GM12878 (cell line): ENCODE measurements at regions not wholly inside any gene's neighbourhood (a gene's known extent, or its start where the extent isn't known, plus 50 kb on each side); places are given as distances from the start of the nearest gene placed in this dataset.

Source experiments
- ATAC-seq: fragments of 200-7000 bp; cut with Tn5 transposase; 3 replicates; pipeline ENCODE4 v1.9.1; 2020; ENCODE audit warnings: mild to moderate bottlenecking, moderate library complexity
- BruUV-seq: library from RNA; stranded (reverse); fragments of 400-500 nt; replicated peaks from 2 replicates; lab custom pipeline; 2021; lab: Mats Ljungman, UMichigan
- CTCF ChIA-PET: fragments of 300-600 bp; sonication (Branson Sonifier 250); formaldehyde crosslinking; extraction: SDS; loops from one replicate; lab custom pipeline; 2021; ENCODE audit warnings: inconsistent platforms; lab: Yijun Ruan, JAX
- POLR2A ChIA-PET: fragments of 350-600 bp; formaldehyde crosslinking; extraction: SDS; loops from one replicate; lab custom pipeline; 2021; ENCODE audit warnings: inconsistent platforms; lab: Charles Lee
- RAD21 ChIA-PET: fragments of 300-600 bp; sonication (Branson Sonifier 250); formaldehyde crosslinking; loops from one replicate; lab custom pipeline; 2023; ENCODE audit warnings: antibody characterized with exemption; ENCODE audit not compliant: unreplicated experiment; lab: Charles Lee
- SMC1A ChIA-PET: fragments of 300-600 bp; sonication (Branson Sonifier 250); formaldehyde crosslinking; loops from one replicate; lab custom pipeline; 2023; ENCODE audit not compliant: unreplicated experiment, uncharacterized antibody; lab: Charles Lee
- DNase-seq: peaks from one replicate; pipeline ENCODE4 v3.0.0-alpha.2; 2011; ENCODE audit warnings: low read depth, low spot score
- FAIRE-seq: peaks from 3 replicates; lab custom pipeline; 2011; peaks lifted over from hg19 to GRCh38; lab: Jason Lieb, UNC
- H2AFZ ChIP-seq: 2 replicates; pipeline ENCODE4 v1.6.0; 2011; ENCODE audit warnings: low read depth, low read length, control low read depth; ENCODE audit not compliant: control insufficient read depth
- H3K27ac ChIP-seq: 2 replicates; pipeline ENCODE4 v1.5.1; 2011; ENCODE audit warnings: control low read depth; ENCODE audit not compliant: control insufficient read depth, insufficient read depth
- H3K27me3 ChIP-seq, 2 experiments: replicated peaks in 1 of 2; 2 replicates each; pipeline versions ENCODE4 v1.6.0 to v1.6.1; 2011; ENCODE audit warnings: low read length in 1 of 2; ENCODE audit not compliant: control insufficient read depth in 2 of 2, insufficient read depth in 2 of 2
- H3K36me3 ChIP-seq, 2 experiments: 2 replicates each; pipeline ENCODE4 v1.5.1; 2011; ENCODE audit warnings: low read length in 1 of 2; ENCODE audit not compliant: control insufficient read depth in 2 of 2, insufficient read depth in 2 of 2
- H3K4me1 ChIP-seq: 2 replicates; pipeline ENCODE4 v1.6.1; 2011; ENCODE audit warnings: mild to moderate bottlenecking, low read length, moderate library complexity, mixed read lengths; ENCODE audit not compliant: control insufficient read depth, insufficient read depth
- H3K4me2 ChIP-seq: 2 replicates; pipeline ENCODE4 v1.6.0; 2011; ENCODE audit warnings: control low read depth; ENCODE audit not compliant: control insufficient read depth, insufficient read depth
- H3K4me3 ChIP-seq: fragments of 200-600 bp; sonication (generic); 2 replicates; pipeline ENCODE4 v1.5.1; 2016
- H3K79me2 ChIP-seq: 2 replicates; pipeline ENCODE4 v1.6.0; 2011; ENCODE audit warnings: low read length; ENCODE audit not compliant: control insufficient read depth, insufficient read depth
- H3K9ac ChIP-seq: 2 replicates; pipeline ENCODE4 v1.8.0; 2011; ENCODE audit warnings: low read length, control low read depth, mixed read lengths; ENCODE audit not compliant: control insufficient read depth, insufficient read depth
- H3K9me3 ChIP-seq: replicated peaks from 3 replicates; pipeline ENCODE4 v1.5.1; 2011; ENCODE audit warnings: mild to moderate bottlenecking, low read length; ENCODE audit not compliant: control insufficient read depth, insufficient read depth
- H4K20me1 ChIP-seq: 2 replicates; pipeline ENCODE4 v1.6.0; 2011; ENCODE audit not compliant: control insufficient read depth, insufficient read depth
- CEBPZ ChIP-seq: fragments of 150-350 bp; IDR thresholded peaks from 2 replicates; pipeline ENCODE4 v1.6.1; 2016; ENCODE audit warnings: low read depth, low read length
- POLR2AphosphoS5 ChIP-seq: IDR thresholded peaks from 2 replicates; pipeline ENCODE4 v1.6.1; 2011; ENCODE audit warnings: mild to moderate bottlenecking, low read length, inconsistent platforms
- RAD51 ChIP-seq: fragments of 450-650 bp; IDR thresholded peaks from 2 replicates; pipeline ENCODE4 v1.6.1; 2016; ENCODE audit warnings: moderate library complexity, mild to moderate bottlenecking, inconsistent platforms
- RCOR1 ChIP-seq: conservative IDR thresholded peaks from 2 replicates; pipeline ENCODE4 v1.6.1; 2012; ENCODE audit warnings: low read depth, low read length, improper control_type of control experiment
- SREBF2 ChIP-seq: IDR thresholded peaks from 2 replicates; pipeline ENCODE4 v1.6.1; 2012; ENCODE audit warnings: mild to moderate bottlenecking, low read length
- TCF7 ChIP-seq: IDR thresholded peaks from 2 replicates; pipeline ENCODE4 v1.6.1; 2014; ENCODE audit warnings: antibody characterized with exemption, borderline replicate concordance
- ZNF217 ChIP-seq: fragments of 450-650 bp; IDR thresholded peaks from 2 replicates; pipeline ENCODE4 v1.6.1; 2017; ENCODE audit warnings: antibody characterized with exemption, mild to moderate bottlenecking
- ZZZ3 ChIP-seq: IDR thresholded peaks from 2 replicates; pipeline ENCODE4 v1.6.1; 2011; ENCODE audit warnings: low read depth; ENCODE audit not compliant: control insufficient read depth, insufficient read length
- WGBS: methylation state at CpG from one replicate; pipeline ENCODE4 v1.1.6; 2016; ENCODE audit warnings: low lambda C conversion rate; ENCODE audit not compliant: insufficient replicate concordance, insufficient coverage; ENCODE audit errors: missing lambda C conversion rate; 5-methylcytosine and 5-hydroxymethylcytosine counted together
- in situ Hi-C: fragments of 300-500 bp; cut with MboI; formaldehyde crosslinking; loops from 9 replicates; pipeline ENCODE4 v1.14.3; 2018; ENCODE audit warnings: mixed read lengths
- intact Hi-C: fragments of 100-400 bp; cut with micrococcal nuclease; formaldehyde crosslinking; loops from one replicate; pipeline ENCODE4 v1.14.2; 2022; ENCODE audit not compliant: unreplicated experiment

- ChIA-PET SMC1A (interaction anchor here (0.6 kb wide), 1 partner anchor 931 kb away, joined by 3 read pairs; no protein-coding TSS in a partner anchor), POLR2A (no interaction called here), RAD21 (no interaction called here), CTCF (no interaction called here)
- H3K4me2 ChIP-seq: no peak overlapping the region
- H3K4me1 ChIP-seq: no peaks in the 10 kb centered on the region
- no peak for TF ChIP-seq TCF7
- TF ChIP-seq RAD51: no peak
- no peak for TF ChIP-seq SREBF2
- TF ChIP-seq ZNF217: no peak
- TF ChIP-seq POLR2AphosphoS5: no peak
- no peak for TF ChIP-seq RCOR1
- no peak for TF ChIP-seq CEBPZ
- TF ChIP-seq ZZZ3: no peak
- H3K36me3 ChIP-seq: no peaks in the 10 kb centered on the region
- ATAC-seq (no peak), FAIRE-seq (no peak), DNase-seq (no peak)
- H3K27ac ChIP-seq: no peak overlapping the region
- H2AFZ ChIP-seq: no peak overlapping the region
- in situ Hi-C loops: no loop called here
- H3K27me3 ChIP-seq: no peaks in the 10 kb centered on the region
- WGBS: 0% methylated on average over 2 of the region's 2 CpGs
- no peaks in the 10 kb centered on the region for H4K20me1 ChIP-seq
- no peak overlapping the region for H3K9ac ChIP-seq
- no peaks in the 10 kb centered on the region for H3K9me3 ChIP-seq
- BruUV-seq: no TSS peak
- no peak overlapping the region for H3K4me3 ChIP-seq
- intact Hi-C loops: no loop called here
- no peaks in the 10 kb centered on the region for H3K79me2 ChIP-seq
These were observed 492.9 kb downstream of the SOX6 start for GRCh38 chr11:15863411-15863810.
